ENCODE measurements at regions not wholly inside any gene's neighbourhood (a gene's known extent, or its start where the extent isn't known, plus 50 kb on each side); places are given as distances from the start of the nearest gene placed in this dataset.

DNA sequence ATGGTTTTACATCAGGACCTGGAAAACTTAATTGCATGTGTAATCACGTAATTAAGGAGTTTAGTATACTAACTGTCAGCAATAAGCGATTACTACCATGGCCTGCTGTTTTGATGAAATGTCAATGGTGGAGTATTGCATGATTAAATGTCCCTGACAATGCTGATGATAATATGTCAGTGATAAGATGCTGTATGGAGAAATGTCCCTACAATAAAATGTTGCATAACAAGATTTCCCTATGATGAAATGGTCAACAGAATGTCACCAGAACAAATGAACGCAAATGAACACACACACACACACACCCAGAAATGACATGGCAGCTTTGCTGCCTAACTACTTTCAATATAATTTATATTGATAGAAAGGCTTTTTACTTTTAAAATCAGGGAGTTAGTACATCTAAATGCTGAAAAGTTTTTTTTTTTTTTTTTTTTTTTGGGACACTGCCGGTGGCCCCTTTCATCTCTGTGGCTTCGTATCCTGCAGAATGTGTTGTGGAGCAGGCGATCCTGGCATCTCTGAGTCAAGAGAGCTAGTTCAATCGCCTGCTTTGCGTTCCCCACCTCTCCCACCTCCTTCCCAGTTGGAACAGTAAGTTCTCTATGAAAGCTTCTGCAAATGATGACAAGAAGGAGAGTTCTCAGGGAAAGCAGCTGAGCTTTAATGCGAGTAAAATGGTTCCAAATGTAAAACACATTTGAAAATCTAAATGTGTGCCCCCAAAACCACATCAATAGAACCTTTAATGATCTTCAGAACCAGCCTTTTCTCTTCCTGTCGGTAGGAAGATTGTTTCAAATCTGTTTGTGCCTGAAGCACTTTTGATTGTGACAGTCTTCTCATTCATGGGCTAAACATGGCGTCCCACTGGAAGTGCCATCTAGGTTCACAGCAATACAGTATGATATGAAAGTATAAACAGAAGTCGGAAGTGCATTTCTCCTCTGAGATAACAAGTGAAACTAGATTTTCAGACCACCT lies 170.1 kb upstream of the GBE1 start:
- TF ChIP-seq JUNB (IDR thresholded peaks at IDR 0.05; ENCODE audit: unreplicated experiment) (no peak), CTCF (conservative IDR thresholded peaks at IDR 0.05; ENCODE audit: low read depth in 2 of 2) (no peak), EZH2 (IDR thresholded peaks at IDR 0.05; ENCODE audit: low read depth, unreplicated experiment) (no peak), POLR2AphosphoS5 (IDR thresholded peaks at IDR 0.05; ENCODE audit: low read depth) (no peak)
